NK-92 (cell line): ENCODE measurements at regions not wholly inside any gene's neighbourhood (a gene's known extent, or its start where the extent isn't known, plus 50 kb on each side); places are given as distances from the start of the nearest gene placed in this dataset.

Experiments
- DNase-seq: peaks from one replicate; lab custom pipeline; 2025; ENCODE audit not compliant: unreplicated experiment; lab: John Stamatoyannopoulos, UW

GRCh38 chr2:123144082-123144481, 881.0 kb upstream of the CNTNAP5 start:
- DNase-seq: no peak

GRCh38 chr2:123153041-123153440, 872.0 kb upstream of the CNTNAP5 start:
- DNase-seq: no peak

- no peak for DNase-seq
Observed at GRCh38 chr2:123154195-123154594, 870.9 kb upstream of the CNTNAP5 start.

- DNase-seq: no peak
Observed at GRCh38 chr2:123157016-123157415, 868.1 kb upstream of the CNTNAP5 start.

GRCh38 chr2:123162400-123163016, 862.6 kb upstream of the CNTNAP5 start:
- no peak for DNase-seq

- DNase-seq: no peak
Observed at GRCh38 chr2:123163398-123163797, 861.7 kb upstream of the CNTNAP5 start.

- no peak for DNase-seq
Observed at GRCh38 chr2:123164216-123164615, 860.9 kb upstream of the CNTNAP5 start.

- DNase-seq: no peak
Observed at GRCh38 chr2:123165616-123166015, 859.5 kb upstream of the CNTNAP5 start.

GRCh38 chr2:123179526-123179925, 845.6 kb upstream of the CNTNAP5 start:
- no peak for DNase-seq

- DNase-seq: no peak
Observed at GRCh38 chr2:123195957-123196356, 829.1 kb upstream of the CNTNAP5 start.

- DNase-seq: no peak
Observed at GRCh38 chr2:123200035-123200434, 825.1 kb upstream of the CNTNAP5 start.

- DNase-seq: no peak
Observed at GRCh38 chr2:123207245-123207644, 817.8 kb upstream of the CNTNAP5 start.

- DNase-seq: no peak
Observed at GRCh38 chr2:123209202-123209601, 815.9 kb upstream of the CNTNAP5 start.

- DNase-seq: no peak
Observed at GRCh38 chr2:123211181-123211580, 813.9 kb upstream of the CNTNAP5 start.

- no peak for DNase-seq
Observed at GRCh38 chr2:123245156-123245555, 779.9 kb upstream of the CNTNAP5 start.

- no peak for DNase-seq
Observed at GRCh38 chr2:123258877-123259539, 766.1 kb upstream of the CNTNAP5 start.

GRCh38 chr2:123262856-123263255, 762.2 kb upstream of the CNTNAP5 start:
- no peak for DNase-seq

GRCh38 chr2:123283431-123283830, 741.7 kb upstream of the CNTNAP5 start:
- DNase-seq: no peak

- DNase-seq: no peak
Observed at GRCh38 chr2:123303731-123304130, 721.4 kb upstream of the CNTNAP5 start.
